OCI-LY7 (cell line): ENCODE measurements at regions not wholly inside any gene's neighbourhood (a gene's known extent, or its start where the extent isn't known, plus 50 kb on each side); places are given as distances from the start of the nearest gene placed in this dataset.

Source experiments
- CTCF ChIP-seq: fragments of 200-600 bp; sonication (generic); conservative IDR thresholded peaks from 2 replicates; pipeline ENCODE4 v1.5.1; 2014; ENCODE audit warnings: mild to moderate bottlenecking, antibody characterized with exemption, low read length, moderate library complexity, mixed read lengths
- EZH2phosphoT487 ChIP-seq: fragments of 200-600 bp; sonication (generic); IDR thresholded peaks from 2 replicates; pipeline ENCODE4 v1.6.1; 2018; ENCODE audit warnings: low read depth, borderline replicate concordance, mild to moderate bottlenecking, mixed run types, antibody characterized with exemption, low read length, moderate library complexity, mixed read lengths

- TF ChIP-seq CTCF (no peak), EZH2phosphoT487 (no peak)
Measured at GRCh38 chr1:229142471-229142870, 128.4 kb upstream of the RAB4A start.
